ENCODE measurements at regions not wholly inside any gene's neighbourhood (a gene's known extent, or its start where the extent isn't known, plus 50 kb on each side); places are given as distances from the start of the nearest gene placed in this dataset.

DNA sequence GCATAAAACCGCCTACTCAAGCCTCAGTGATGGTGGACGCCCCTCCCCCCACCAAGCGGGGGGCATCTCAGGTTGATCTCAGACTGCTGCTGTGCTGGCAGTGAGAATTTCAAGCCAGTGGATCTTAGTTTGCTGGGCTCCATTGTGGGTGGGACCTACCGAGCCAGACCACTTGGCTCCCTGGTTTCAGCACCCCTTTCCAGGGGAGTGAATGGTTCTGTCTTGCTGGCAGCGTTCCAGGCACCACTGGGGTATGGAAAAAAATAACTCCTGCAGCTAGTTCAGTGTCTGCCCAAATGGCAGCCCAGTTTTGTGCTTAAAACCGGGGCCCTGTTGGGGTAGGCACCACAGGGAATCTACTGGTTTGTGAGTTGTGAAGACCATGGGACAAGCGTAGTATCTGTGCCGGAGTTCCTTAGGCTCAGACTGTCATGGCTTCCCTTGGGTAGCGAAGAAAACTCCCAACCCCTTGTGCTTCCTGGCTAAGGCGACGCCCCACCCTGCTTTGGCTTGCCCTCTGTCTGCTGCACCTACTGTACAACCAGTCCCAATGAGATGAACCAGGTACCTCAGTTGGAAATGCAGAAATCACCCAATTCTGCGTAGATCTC lies 1334.5 kb upstream of the ADGRB3 start:
- no peak for DNase-seq

DNA sequence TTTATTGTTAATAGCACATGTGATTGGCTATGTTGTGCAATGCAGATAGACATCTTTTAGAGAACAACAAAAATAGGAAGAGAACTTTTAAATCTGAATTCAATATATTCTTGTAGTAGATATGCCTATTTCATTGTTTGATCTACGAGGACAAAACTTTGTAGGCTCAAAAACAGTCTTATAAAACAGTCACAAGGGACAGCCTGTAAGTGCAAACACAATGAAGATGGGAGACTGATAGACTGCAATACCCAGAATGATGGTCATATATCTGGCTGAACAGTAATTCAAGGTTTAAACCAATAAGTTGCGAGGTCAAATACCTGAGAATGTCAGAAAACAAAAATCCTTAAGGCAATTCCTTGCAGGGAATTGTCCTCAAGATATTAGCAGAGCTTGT lies 1342.9 kb upstream of the ADGRB3 start:
- no peak for DNase-seq

DNA sequence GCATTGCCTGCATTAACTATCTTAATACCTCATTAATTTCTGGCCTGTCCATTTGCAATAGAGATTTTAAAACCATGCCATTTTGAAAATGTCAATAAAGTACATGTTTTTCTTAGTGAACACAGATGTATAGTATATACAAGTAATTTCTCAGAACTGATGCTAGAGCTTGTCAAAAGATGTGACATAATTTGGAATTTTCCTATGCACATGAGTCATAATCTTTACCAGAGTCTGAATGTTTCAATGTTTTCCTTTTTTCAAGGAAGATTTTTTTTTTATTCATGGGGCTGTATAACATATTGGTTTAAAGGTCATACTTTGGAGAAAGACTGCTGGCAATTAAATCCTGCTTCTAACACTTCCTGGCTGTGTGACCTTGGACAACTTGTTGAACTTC lies 1347.5 kb upstream of the ADGRB3 start:
- DNase-seq: no peak

DNA sequence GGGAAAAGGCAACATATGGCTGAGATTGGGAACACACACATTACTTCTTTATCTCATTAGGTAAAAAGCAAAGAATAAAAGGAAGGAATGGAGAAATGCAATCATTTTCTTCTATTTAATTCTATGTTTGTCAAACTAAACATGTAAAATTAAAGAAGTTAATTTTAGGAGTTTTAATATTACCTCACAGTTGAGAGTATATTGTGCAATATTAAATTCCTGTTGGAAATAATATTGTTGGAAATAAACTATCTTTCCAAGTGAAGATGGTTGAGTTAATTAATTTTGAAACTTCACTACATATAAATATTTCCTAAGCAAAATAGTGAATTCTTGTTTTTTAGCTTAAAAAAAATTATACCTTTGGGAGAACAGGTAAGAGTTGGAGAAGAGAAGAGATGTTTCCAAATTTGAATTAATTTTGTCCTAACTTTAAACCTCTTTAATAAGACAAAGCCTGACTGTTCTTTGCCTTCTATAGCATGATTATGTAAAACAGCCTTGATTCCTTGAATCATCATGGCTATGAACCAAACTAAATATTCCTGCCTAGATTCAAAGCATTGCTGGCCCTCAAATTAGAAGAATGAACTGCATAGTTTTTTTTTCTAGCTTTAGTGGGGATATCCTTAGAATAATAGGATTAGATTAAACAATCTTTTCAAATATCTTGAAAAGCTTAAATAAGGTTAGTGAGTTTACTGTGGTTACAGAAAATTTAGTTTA lies 1349.1 kb upstream of the ADGRB3 start:
- no peak for DNase-seq

DNA sequence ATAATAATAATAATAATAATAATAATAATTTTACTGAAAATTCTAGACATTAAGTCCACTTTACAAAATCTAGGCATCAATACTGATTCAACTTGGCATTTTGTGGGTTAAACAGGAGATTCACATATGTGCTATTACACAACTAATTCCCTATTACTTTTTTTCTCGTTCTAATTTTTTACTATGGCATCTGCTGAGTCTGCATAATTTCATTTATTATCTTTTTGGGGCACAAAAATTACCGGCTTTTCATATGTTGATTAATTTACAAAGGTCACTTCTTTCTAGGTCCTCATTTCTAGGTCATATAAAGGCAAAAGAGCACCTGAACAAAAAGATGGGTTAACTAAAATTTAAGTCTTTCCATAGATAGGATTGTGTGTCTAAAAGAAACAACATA lies 1357.8 kb upstream of the ADGRB3 start:
- DNase-seq: no peak

DNA sequence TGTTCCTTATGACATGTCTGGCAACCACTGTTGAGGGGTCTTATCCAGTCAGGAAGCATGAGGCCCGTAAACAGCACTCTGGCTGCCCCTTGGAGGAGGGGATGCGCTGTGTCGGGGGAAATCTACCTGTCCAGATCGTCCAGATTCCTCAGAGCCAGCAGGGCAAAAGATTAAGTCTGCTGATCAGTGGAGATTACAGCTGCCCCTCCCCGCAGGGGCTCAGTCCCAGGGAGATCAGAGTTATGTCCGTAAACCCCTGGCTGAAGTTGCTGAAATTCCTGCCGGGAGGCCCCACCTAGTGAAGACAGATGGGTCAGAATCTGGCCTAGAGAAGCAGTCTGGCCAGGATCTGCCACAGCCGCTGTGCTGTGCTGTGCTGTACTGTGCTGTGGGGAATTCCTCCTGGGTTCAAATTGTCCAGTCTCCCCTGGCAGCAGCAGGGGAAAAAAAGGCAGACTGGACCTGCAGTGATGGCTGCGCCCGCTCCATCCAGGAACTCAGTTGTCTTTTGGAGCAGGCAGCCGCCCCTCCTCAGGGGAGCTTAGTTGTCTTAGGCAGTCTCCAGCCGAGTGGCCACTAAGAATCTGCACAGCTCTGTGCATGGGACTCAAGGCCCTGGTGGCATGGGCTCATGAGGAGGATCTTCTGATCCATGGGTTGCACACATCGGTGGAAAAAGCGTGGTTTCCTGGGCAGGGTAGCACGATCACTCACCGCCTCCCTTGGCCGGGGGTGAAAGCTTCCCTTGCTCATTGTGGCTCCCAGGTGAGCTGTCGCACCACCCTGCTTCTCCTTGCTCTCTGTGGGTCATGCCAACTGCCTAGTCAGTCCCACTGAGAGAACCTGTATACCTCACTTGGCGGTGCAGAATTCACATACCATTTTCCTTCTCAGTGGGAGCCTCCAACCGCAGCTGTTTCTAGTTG lies 1368.8 kb upstream of the ADGRB3 start:
- no peak for DNase-seq

DNA sequence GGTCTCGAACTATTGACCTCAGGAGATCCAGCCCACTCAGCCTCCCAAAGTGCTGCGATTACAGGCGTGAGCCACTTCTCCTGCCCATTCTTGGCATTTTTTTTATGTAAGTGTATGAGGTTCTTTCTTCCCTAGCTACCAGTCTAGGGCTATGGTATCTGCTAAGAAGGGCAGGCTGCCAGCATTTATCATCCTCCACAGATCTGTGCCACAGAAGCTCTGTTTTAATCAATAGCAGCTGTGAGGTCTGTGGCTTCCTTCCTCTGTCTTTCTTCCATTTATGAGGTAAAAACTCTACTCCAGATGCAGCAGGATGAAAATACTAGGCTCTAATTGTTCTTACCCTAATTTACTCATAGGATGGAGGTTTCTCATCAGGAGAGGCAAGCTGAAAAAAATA lies 1382.4 kb upstream of the ADGRB3 start:
- DNase-seq: no peak

DNA sequence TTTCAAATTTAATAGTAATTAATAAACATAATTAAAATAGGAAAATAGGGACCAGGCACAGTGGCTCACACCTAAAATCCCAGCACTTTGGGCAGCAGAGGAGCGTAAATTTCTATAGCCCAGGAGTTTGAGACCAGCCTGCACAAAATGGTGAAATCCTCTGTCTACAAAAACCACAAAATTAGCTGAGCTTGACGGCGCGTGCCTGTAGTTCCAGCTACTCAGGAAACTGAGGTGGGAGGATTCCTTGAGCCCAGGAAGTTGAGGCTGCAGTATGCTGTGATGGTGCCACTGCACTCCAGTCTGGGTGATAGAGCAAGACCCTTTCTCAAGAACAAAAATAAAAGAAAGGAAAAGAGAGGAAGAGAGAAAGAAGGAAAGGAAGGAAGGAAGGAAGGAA lies 1387.0 kb upstream of the ADGRB3 start:
- DNase-seq: no peak

DNA sequence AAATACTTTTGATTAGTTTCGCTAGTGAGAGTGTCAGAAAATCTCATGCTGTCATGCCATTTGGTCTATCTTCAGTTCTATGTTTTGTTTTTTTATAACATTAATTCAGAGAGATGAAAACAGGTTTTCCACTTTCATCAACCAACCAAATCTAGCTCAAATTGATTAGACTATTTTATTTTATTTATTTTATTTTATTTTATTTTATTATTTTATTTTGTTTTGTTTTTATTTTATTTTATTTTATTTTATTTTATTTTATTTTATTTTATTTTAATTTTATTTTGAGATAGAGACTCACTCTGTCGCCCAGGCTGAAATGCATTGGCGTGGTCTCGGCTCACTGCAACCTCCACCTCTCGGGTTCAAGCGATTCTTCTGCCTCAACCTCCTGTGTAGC lies 1391.0 kb upstream of the ADGRB3 start:
- no peak for DNase-seq

DNA sequence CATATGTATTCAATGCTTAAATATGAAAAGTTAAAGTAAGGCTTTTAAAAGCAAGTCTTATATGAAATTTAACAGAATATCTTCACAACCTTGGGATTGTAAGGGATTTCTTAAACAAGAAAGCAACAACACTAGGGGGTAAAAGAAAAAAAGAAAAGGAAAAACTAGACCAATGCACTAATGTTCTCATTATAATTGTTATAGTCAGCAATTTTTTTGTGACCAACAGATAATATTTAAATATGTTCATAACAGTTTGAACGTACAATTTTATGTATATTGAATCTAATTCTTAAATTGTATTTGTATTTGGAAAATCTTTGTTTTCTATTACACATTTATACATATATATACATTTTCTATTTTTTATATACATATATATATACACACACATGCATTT lies 1397.8 kb upstream of the ADGRB3 start:
- DNase-seq: no peak

DNA sequence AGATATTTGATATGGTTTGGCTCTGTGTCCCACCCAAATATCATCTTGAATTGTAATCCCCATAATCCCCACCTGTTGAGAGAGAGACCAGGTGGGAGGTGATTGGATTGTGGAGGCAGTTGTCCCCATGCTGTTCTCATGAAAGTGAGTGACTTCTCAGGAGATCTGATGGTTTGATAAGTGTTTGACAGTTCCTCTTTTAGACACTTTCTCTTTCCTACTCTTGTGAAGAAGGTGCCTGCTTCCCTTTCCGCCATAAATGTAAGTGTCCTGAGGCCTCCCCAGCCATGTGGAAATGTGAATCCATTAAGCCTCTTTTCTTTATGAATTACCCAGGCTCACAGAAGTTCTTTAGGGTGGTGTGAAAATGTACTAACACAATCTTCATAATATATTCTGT lies 1404.0 kb upstream of the ADGRB3 start:
- no peak for DNase-seq

DNA sequence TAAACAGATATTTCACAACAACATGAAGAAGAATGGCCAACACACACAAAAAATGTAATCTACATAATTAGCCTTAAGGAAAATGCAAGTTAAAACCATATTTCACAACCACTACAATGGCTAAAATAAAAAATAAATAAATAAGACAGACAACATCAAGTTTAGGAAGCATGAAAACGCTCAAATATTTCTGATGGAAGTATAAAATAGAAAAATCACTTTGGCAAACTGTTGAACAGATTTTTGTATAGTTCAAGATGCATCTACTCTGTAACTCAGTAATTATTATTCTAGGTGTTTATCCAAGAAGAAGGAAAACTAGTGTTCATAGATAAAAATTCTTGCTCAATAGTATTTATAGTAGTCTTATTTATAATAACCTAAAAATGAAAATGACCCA lies 1410.1 kb upstream of the ADGRB3 start:
- DNase-seq: no peak

DNA sequence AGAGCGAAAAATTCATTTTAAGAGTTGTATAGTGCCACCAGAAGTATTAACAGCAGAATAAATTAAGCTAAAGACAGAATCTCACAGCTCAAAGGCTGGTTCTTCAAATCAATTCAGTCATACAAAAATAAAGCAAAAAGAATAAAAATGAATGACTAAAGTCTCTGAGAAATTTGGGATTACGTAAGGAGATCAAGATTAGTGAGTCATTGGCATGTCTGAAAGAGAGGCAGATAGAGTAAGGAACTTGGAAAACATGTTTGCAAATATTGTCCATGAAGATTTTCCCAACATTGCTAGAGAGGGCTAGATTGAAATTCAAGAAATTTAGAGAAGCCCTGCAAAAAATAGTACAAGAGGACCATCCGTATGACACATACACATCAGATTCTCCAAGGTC lies 1413.9 kb upstream of the ADGRB3 start:
- no peak for DNase-seq

DNA sequence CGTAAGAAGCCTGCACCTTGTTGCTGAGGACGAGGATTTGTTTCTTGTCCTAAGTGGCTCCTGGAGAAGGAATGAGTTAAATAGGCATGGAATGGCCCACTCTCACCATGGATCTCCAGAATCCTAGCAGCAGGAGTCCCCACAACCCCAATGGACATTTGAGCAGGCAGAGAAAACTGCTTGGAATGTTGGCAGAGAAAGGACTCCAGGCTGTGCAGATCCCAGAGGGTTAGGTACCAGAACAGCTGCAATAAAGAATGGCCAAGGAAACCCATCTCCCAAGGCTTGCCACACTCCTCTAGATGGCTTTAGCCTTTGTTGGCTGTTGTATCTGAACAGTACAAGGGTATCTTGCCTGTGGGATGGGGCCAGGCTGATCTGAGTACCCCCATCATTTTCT lies 1415.7 kb upstream of the ADGRB3 start:
- DNase-seq: no peak

DNA sequence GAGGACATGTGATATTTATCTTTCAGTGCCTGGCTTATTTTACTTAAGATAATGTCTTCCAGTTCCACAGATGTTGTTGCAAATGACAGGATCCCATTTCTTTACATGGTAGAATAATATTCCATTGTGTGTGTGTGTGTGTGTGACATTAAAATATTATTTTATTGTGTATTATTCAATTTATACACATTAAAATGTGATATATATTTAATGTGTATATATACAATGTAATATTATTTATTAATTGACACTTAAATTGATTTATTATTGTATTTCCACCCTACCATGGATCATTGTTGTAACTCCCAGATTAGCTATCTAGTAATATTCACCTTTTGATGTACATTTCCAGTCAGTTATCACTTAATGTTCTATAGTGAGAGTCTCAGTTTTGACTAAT lies 1422.5 kb upstream of the ADGRB3 start:
- DNase-seq: no peak

DNA sequence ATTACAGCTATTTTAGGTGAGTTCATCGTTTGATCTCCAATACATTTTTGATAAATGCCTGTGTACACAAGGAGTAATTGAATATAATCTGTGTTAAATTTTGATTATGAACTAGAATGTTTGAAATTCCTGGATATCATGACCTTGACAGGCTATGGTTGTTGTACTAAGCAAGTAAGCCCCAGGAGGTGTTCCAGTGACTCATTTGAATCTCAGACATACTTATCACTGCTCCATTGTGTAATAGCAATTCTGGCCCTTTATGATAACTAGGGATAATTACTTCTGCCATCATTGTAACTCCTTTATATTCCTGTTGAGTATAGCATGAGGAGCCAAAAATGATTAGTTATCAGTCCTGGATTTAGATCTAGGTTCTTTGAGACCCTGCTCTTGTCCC lies 1424.6 kb upstream of the ADGRB3 start:
- no peak for DNase-seq

DNA sequence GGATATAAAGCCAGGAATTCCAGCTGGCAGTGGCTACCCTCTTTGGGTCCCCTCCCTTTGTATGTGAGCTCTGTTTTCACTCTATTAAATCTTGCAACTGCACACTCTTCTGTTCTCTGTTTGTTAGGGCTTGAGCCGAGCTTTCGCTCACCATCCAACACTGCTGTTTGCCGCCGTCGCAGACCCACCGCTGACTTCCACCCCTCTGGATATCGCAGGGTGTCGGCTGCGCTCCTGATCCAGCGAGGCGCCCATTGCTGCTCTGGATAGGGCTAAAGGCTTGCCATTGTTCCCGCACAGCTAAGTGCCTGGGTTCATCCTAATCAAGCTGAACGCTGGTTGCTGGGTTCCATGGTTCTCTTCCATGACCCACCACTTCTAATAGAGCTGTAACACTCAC lies 1433.5 kb upstream of the ADGRB3 start:
- no peak for DNase-seq

DNA sequence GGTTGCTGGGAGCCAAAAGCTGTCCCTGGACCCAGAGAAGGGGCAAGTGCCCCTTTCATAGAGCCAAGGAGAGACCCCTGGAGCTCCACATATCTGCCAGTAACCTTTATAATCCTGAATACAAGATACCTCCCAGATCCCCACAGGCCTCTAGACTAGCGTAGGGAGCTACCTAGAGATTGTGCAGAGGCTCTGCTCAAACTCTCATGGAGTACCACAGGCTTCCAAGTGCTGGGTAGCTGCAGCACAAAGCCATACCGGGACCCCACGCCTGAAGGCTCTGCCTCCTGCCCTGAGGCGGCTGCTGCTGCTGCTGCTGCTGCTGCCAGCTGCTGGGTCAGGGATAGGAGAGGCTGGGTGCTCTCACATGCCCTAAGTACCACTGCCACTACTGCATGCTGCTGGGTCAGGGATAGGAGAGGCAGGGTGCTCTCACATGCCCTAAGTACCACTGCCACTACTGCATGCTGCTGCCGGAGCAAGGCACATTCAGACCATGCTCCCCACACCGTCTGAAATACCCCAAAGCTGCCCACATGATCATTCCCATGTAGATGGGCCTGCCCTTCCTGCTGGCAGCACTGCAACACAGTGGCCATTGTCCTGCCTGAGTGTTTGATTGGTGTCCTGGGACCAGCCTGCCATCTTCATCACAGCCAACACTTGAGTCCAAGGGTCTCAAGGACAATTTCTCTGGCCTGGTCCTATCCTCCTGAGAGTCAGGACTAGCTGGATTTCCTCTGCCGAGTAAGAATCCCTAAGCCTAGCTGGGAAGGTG lies 1434.3 kb upstream of the ADGRB3 start:
- no peak for DNase-seq

DNA sequence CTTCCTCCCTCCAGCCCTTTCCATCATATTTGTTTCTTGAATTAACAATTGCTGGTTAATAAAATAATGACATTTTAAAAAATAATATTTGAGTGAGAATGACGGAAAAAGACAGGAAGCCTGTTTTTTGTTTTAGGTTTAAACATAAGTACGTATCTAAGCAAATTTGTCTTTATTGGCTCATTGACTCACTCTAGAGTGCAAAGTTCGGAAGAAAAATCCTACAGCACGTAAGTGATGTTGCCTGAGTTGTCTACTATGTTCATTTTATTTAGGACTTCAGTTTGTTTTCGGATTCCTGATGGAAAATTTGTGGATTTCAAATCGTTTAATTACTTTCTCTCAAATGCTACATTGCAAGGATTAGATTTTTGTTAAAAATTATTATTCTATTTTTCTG lies 1435.7 kb upstream of the ADGRB3 start:
- DNase-seq: no peak

DNA sequence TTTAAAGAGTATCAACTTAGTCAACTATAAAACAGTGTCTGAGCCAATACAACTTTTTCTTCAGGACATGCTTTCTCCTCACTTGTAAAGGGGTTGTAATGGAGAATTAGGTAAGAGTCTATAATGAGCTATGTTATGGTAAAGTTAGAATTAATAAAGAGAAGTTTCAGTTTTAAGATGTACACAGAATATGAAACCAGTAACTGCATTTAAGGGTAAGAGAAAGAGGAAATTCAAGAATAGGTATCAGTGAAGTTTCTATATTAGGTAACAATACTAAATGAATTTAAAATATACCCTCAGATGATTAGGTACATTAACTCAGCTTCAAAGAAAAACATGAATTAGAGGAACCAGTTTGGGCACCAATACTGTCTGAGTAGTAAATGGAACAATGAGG lies 1444.3 kb upstream of the ADGRB3 start:
- DNase-seq: no peak

DNA sequence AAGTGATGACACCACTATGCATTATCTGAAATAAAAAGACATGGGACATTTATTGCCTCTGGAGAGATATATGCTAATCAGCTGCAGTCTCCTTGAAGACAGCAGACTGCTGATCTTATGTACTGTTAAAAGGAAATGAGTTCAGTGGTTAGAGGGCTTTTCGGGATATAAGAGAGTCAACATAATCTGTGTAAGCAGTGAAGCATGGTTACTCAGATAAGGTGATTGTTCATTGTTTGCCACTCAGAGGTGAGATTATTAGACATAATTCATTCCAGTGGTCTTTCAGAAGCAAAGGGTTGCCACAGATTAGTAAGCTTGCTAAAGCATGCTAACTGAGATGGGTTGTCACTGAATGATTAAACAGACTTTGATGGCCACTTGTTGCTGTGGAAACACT lies 1450.7 kb upstream of the ADGRB3 start:
- DNase-seq: no peak

DNA sequence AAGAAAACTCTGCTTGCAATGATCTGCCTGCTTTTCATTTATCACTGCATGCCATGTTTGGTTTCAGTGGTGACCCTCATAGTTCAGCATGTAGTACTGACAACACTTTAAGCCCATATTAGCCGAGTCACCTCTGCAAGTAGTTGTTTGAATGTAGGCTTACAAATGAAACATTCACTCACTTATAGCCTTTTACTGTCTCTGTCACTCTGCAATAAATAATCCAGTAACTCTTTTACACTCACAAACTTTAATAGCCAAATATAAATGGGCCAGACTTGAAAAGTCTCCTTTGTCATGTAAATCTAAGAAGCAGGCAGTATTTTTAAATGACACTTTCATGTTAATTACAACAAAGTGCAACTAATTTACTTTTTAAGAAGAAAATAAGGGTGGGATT lies 1460.0 kb upstream of the ADGRB3 start:
- DNase-seq: no peak

DNA sequence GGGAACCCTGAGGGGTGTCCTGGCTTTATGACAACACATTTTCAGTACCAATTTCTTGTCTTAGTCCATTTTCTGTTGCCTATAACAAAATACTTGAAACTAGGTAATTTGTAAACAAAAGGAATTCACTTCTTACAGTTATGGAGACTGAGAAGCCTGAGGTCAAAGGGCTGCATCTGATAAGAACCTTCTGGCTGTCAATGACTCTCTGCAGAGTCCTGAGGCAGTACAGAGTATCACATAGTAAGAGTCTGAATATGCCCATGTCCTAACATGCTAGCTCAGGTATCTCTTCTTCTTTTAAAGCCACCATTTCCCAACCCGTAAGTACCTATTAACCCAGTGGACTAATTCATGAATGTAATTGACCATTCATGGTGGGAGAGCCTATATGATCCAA lies 1458.6 kb upstream of the EYS start:
- DNase-seq: no peak
